Stomach smooth muscle (tissue), 2 donors: ENCODE measurements at regions not wholly inside any gene's neighbourhood (a gene's known extent, or its start where the extent isn't known, plus 50 kb on each side); places are given as distances from the start of the nearest gene placed in this dataset.

Source experiments
- H3K27ac ChIP-seq: one replicate; pipeline ENCODE4 v1.7.0; 2013; ENCODE audit warnings: mild to moderate bottlenecking, low read length, inconsistent platforms
- H3K27me3 ChIP-seq, 2 donors: one replicate each; pipeline ENCODE4 v1.7.0; 2013; ENCODE audit warnings: low read length in 2 of 2; ENCODE audit not compliant: insufficient read depth in 2 of 2, control insufficient read depth in 1 of 2
- H3K36me3 ChIP-seq, 2 donors: one replicate each; pipeline ENCODE4 v1.7.0; 2013; ENCODE audit warnings: low read length in 2 of 2; ENCODE audit not compliant: control insufficient read depth in 2 of 2, insufficient read depth in 2 of 2
- H3K4me1 ChIP-seq: one replicate; pipeline ENCODE4 v1.7.0; 2013; ENCODE audit warnings: low read length; ENCODE audit not compliant: control insufficient read depth, insufficient read depth
- H3K4me3 ChIP-seq, 2 donors: one replicate each; pipeline ENCODE4 v1.7.0; 2013; ENCODE audit warnings: low read length in 2 of 2
- H3K9ac ChIP-seq, 2 donors: one replicate each; pipeline ENCODE4 v1.7.0; 2013; ENCODE audit warnings: low read length in 2 of 2, mild to moderate bottlenecking in 1 of 2
- H3K9me3 ChIP-seq, 2 donors: one replicate each; pipeline ENCODE4 v1.7.0; 2013; ENCODE audit warnings: low read length in 2 of 2; ENCODE audit not compliant: control insufficient read depth in 2 of 2
- donor health status: healthy.
- donor health status: Pancreatic carcinoma.

DNA sequence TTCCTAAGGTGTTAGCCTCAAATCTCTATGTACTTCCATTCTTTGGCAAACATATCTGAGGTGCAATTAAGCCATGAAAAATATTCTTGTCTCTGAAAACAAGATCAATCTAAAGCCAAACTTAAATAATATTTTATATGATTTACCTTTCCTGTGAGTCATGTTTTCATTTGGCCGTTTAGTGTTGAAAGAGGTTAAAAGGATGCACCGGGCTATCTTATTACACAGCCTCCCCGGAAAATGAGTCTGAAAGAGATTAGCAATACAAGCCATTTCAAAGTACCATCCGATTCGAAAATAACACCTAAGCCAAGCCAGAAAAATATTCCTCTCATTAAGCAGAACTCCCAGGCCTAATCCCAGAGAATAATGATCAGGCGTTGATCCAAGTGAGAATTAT lies 161.5 kb upstream of the EPHA5 start:
- no peak overlapping the region for H3K9ac ChIP-seq
- H3K4me1 ChIP-seq = no peaks in the 10 kb centered on the region
- H3K9me3 ChIP-seq = no peaks in the 10 kb centered on the region
- H3K4me3 ChIP-seq = no peak overlapping the region
- H3K27me3 ChIP-seq = no peaks in the 10 kb centered on the region
- no peak overlapping the region for H3K27ac ChIP-seq
- H3K36me3 ChIP-seq = no peaks in the 10 kb centered on the region

- no peaks in the 10 kb centered on the region for H3K36me3 ChIP-seq
- no peak overlapping the region for H3K9ac ChIP-seq
- no peaks in the 10 kb centered on the region for H3K4me1 ChIP-seq
- H3K27ac ChIP-seq = no peak overlapping the region
- H3K27me3 ChIP-seq = no peaks in the 10 kb centered on the region
- no peak overlapping the region for H3K4me3 ChIP-seq
- H3K9me3 ChIP-seq = no peaks in the 10 kb centered on the region
Observed at GRCh38 chr4:65825116-65825753, 154.9 kb upstream of the EPHA5 start.

- H3K36me3 ChIP-seq = no peaks in the 10 kb centered on the region
- no peak overlapping the region for H3K27ac ChIP-seq
- no peak overlapping the region for H3K4me3 ChIP-seq
- H3K9me3 ChIP-seq = peaks cover 0 to 6% of the 10 kb centered on the region in 2 donors
- H3K27me3 ChIP-seq = no peaks in the 10 kb centered on the region
- H3K4me1 ChIP-seq = no peaks in the 10 kb centered on the region
- no peak overlapping the region for H3K9ac ChIP-seq
Observed at GRCh38 chr4:65819192-65819591, 148.9 kb upstream of the EPHA5 start.

- no peak overlapping the region for H3K27ac ChIP-seq
Observed at GRCh38 chr4:65805936-65806335, 135.6 kb upstream of the EPHA5 start.

DNA sequence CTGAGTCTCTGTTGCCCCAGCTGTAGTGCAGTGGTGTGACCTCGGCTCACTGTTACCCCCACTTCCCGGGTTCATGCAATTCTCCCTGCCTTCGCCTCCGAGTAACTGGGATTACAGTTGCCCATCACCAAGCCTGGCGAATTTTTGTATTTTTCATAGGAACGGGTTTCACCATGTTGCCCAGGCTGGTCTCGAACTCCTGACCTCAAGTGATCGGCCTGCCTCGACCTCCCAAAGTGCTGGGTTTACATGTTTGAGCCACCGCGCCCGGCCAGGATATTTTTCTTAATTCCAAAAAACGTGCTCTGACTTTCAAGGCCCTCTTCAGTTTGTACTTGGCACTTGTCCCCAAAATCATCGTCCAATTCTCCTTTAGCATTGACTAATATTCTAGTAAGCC lies 129.2 kb upstream of the EPHA5 start:
- Histone ChIP-seq H3K27ac (no peak overlapping the region), H3K36me3 (no peaks in the 10 kb centered on the region), H3K27me3 (no peaks in the 10 kb centered on the region), H3K9ac (no peak overlapping the region), H3K4me1 (no peaks in the 10 kb centered on the region), H3K9me3 (no peaks in the 10 kb centered on the region), H3K4me3 (no peak overlapping the region)

More at GRCh38 chr4:65805936-65806335, 135.6 kb upstream of the EPHA5 start:
- Histone ChIP-seq H3K4me3 (no peak overlapping the region), H3K9ac (no peak overlapping the region), H3K36me3 (no peaks in the 10 kb centered on the region), H3K27me3 (no peaks in the 10 kb centered on the region), H3K9me3 (no peaks in the 10 kb centered on the region), H3K4me1 (no peaks in the 10 kb centered on the region)

- Histone ChIP-seq H3K4me3 (no peak overlapping the region), H3K27me3 (no peaks in the 10 kb centered on the region), H3K27ac (no peak overlapping the region), H3K9ac (no peak overlapping the region), H3K36me3 (no peaks in the 10 kb centered on the region), H3K9me3 (no peaks in the 10 kb centered on the region), H3K4me1 (no peaks in the 10 kb centered on the region)
Observed at GRCh38 chr4:65798498-65799127, 128.3 kb upstream of the EPHA5 start.

DNA sequence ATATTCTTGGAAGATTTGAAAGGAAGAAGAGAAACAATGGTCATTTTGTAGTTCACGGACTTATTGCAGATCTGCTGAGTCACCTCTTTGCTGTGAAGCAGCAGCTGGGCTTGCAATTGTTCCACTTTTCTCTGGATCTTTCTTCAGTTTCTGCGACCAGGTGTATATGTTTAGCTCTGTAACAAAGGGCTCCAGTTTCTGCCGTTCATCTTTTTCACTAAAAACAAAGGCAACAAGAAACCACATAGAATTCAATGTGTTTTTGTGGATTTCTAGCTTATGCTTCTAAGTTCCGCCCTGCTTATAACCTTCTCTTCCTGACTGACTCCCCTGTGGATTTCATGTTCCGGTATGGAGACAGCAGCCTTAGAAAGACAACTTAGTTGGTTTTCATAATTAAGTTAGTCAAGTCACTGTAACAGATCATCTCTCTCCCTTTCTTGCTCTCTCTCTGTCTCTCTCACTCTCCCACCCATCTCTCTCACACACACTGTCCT lies 121.6 kb upstream of the EPHA5 start:
- H3K36me3 ChIP-seq = no peaks in the 10 kb centered on the region
- no peaks in the 10 kb centered on the region for H3K27me3 ChIP-seq
- no peak overlapping the region for H3K9ac ChIP-seq
- no peak overlapping the region for H3K4me3 ChIP-seq
- no peaks in the 10 kb centered on the region for H3K9me3 ChIP-seq
- H3K27ac ChIP-seq = no peak overlapping the region
- no peaks in the 10 kb centered on the region for H3K4me1 ChIP-seq

DNA sequence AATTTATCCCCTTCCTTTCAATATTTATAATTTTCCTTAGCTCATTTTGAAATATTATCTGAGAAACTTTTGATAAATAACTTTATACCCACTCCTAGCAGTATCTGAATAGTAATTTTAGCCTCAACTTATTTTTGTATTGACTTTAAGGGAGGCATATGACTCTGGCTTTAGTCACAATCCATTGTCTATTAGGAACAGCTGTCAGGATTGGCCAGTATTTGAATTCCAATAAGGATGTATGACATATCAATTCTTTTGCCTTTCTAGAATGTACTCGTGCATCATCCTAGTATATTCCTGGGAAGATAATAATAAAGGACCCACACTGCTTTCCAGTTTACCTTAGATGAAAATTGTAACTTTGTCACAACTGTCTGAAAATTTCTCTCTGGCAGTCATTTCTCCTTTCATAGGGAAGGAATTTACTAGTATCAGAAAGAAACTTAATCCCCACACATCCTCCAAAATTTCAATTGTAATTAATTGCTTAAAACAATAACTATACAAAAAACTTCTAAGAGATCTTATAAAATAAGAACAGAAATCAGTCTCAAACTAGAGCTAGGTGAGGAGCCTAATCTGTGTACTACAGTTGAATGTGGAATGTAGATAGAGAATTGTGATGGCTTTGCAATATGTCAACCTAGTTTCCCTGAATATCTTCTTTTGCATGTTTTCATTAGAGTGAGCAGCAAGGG lies 121.0 kb upstream of the EPHA5 start:
- no peaks in the 10 kb centered on the region for H3K36me3 ChIP-seq
- H3K27me3 ChIP-seq = no peaks in the 10 kb centered on the region
- H3K4me1 ChIP-seq = no peaks in the 10 kb centered on the region
- no peak overlapping the region for H3K27ac ChIP-seq
- H3K9ac ChIP-seq = no peak overlapping the region
- no peak overlapping the region for H3K4me3 ChIP-seq
- H3K9me3 ChIP-seq = no peaks in the 10 kb centered on the region

- no peaks in the 10 kb centered on the region for H3K4me1 ChIP-seq
- H3K27me3 ChIP-seq = no peaks in the 10 kb centered on the region
- no peaks in the 10 kb centered on the region for H3K9me3 ChIP-seq
- no peaks in the 10 kb centered on the region for H3K36me3 ChIP-seq
- H3K9ac ChIP-seq = no peak overlapping the region
- no peak overlapping the region for H3K4me3 ChIP-seq
- no peak overlapping the region for H3K27ac ChIP-seq
Observed at GRCh38 chr4:65789805-65790204, 119.5 kb upstream of the EPHA5 start.

DNA sequence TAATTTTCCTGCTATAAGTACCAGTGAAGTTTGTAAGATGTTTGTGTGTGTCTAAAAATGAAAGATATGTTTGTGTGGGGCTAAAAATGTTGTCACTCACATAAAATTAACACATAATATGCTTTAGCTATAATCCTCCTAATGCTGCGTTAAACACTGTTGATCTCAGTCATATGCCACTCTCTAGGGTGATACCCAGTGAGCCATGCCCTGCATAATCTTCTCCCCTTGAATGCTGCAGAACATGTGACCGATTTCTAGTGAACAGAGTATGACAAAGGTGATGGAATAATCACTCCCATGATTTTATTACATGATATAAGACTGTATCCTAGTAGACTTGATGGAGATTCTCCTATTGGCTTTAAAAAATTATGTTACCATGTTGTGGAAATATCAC lies 119.1 kb upstream of the EPHA5 start:
- H3K4me3 ChIP-seq = no peak overlapping the region
- H3K27ac ChIP-seq = no peak overlapping the region
- H3K27me3 ChIP-seq = no peaks in the 10 kb centered on the region
- no peak overlapping the region for H3K9ac ChIP-seq
- H3K9me3 ChIP-seq = no peaks in the 10 kb centered on the region
- H3K4me1 ChIP-seq = no peaks in the 10 kb centered on the region
- no peaks in the 10 kb centered on the region for H3K36me3 ChIP-seq

- Histone ChIP-seq H3K27ac (no peak overlapping the region), H3K4me3 (no peak overlapping the region), H3K9ac (no peak overlapping the region), H3K27me3 (no peaks in the 10 kb centered on the region), H3K9me3 (no peaks in the 10 kb centered on the region), H3K36me3 (no peaks in the 10 kb centered on the region), H3K4me1 (no peaks in the 10 kb centered on the region)
Observed at GRCh38 chr4:65777270-65777669, 107.0 kb upstream of the EPHA5 start.
